Endodermal cell (in vitro differentiated cells): ENCODE measurements at regions not wholly inside any gene's neighbourhood (a gene's known extent, or its start where the extent isn't known, plus 50 kb on each side); places are given as distances from the start of the nearest gene placed in this dataset.

Source experiments
- DNase-seq: peaks from one replicate; pipeline ENCODE4 v3.0.0-alpha.2; 2017
- H3K27ac ChIP-seq: 2 replicates; pipeline ENCODE4 v1.5.1; 2013; ENCODE audit warnings: mild to moderate bottlenecking, low read depth, low read length, moderate library complexity
- H3K27me3 ChIP-seq: 2 replicates; pipeline ENCODE4 v1.6.1; 2013; ENCODE audit warnings: mild to moderate bottlenecking, low read length, moderate library complexity; ENCODE audit not compliant: insufficient read depth, control insufficient read depth, poor library complexity, severe bottlenecking
- H3K36me3 ChIP-seq: 2 replicates; pipeline ENCODE4 v1.7.0; 2013; ENCODE audit warnings: mild to moderate bottlenecking, low read length, moderate library complexity; ENCODE audit not compliant: control insufficient read depth, insufficient read depth
- H3K4me1 ChIP-seq: one replicate; pipeline ENCODE4 v1.7.0; 2013; ENCODE audit warnings: low read length; ENCODE audit not compliant: control insufficient read depth, insufficient read depth
- H3K4me3 ChIP-seq: 2 replicates; pipeline ENCODE4 v1.5.1; 2013; ENCODE audit warnings: mild to moderate bottlenecking, low read length, moderate library complexity
- H3K9ac ChIP-seq: 2 replicates; pipeline ENCODE4 v1.6.1; 2013; ENCODE audit warnings: mild to moderate bottlenecking, low read length, moderate library complexity; ENCODE audit not compliant: poor library complexity, severe bottlenecking; ENCODE audit errors: extremely low read depth
- H3K9me3 ChIP-seq: 2 replicates; pipeline ENCODE4 v1.6.1; 2013; ENCODE audit warnings: mild to moderate bottlenecking, low read length, moderate library complexity; ENCODE audit not compliant: control insufficient read depth
- H3K27ac Mint-ChIP-seq: 2 replicates; pipeline ENCODE4 v1.8.0; 2020; ENCODE audit warnings: mixed read lengths
- H3K27me3 Mint-ChIP-seq: 2 replicates; pipeline ENCODE4 v1.8.0; 2021; ENCODE audit warnings: mild to moderate bottlenecking, mixed read lengths; ENCODE audit not compliant: insufficient read depth
- H3K36me3 Mint-ChIP-seq: 2 replicates; pipeline ENCODE4 v1.8.0; 2020; ENCODE audit warnings: low read depth, mixed read lengths
- H3K4me1 Mint-ChIP-seq: 2 replicates; pipeline ENCODE4 v1.8.0; 2020; ENCODE audit warnings: mixed read lengths
- H3K4me3 Mint-ChIP-seq: 2 replicates; pipeline ENCODE4 v1.8.0; 2020; ENCODE audit warnings: mild to moderate bottlenecking, moderate library complexity, mixed read lengths
- H3K9me3 Mint-ChIP-seq: 2 replicates; pipeline ENCODE4 v1.8.0; 2020; ENCODE audit warnings: mild to moderate bottlenecking, mixed read lengths
- WGBS, 2 experiments: methylation state at CpG; one replicate each; pipeline versions ENCODE4 v1.1.5 to v1.1.7; 2013; ENCODE audit warnings: missing lambda C conversion rate in 2 of 2, mixed read lengths in 1 of 2; ENCODE audit not compliant: insufficient coverage in 1 of 2, insufficient read length in 1 of 2; 5-methylcytosine and 5-hydroxymethylcytosine counted together
- TF ChIP-seq, protein P1 (sequence below): fragments of 200-600 bp; sonication (generic); conservative IDR thresholded peaks from 2 replicates; pipeline ENCODE4 v1.5.0; 2021; ENCODE audit warnings: antibody characterized with exemption, mild to moderate bottlenecking

DNA sequence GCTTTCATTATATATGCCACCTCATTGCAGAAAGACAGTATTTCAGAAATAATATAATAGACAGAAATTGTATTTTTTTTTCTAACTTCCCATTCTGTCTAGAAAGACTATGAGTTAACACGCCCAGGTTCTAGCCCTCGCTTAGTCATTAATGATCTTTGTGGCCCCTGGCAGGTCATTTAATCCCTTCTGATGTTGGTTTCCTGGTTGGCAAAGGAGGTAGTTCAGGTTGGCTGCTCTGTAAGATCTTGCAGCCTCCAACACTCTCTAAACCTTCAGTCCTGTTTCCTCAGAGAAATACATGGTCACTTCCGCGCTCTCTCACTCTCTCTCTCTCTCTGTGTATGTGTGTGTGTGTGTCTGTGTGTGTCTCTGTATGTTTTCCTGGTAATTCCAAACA lies 156.3 kb upstream of the NOCT start:
- no peaks in the 10 kb centered on the region for H3K36me3 Mint-ChIP-seq
- H3K9me3 ChIP-seq: peaks cover 15% of the 10 kb centered on the region
- no peak overlapping the region for H3K4me3 ChIP-seq
- no peak overlapping the region for H3K4me3 Mint-ChIP-seq
- no peak overlapping the region for H3K27ac Mint-ChIP-seq
- H3K4me1 Mint-ChIP-seq: peaks cover 32% of the 10 kb centered on the region
- no peak for DNase-seq
- H3K9ac ChIP-seq: no peak overlapping the region
- H3K36me3 ChIP-seq: no peaks in the 10 kb centered on the region
- peaks cover under 1% of the 10 kb centered on the region for H3K4me1 ChIP-seq
- no peaks in the 10 kb centered on the region for H3K27me3 ChIP-seq
- 94 to 100% methylated on average over 1 to 2 of the region's 4 CpGs for WGBS, 2 experiments
- H3K27ac ChIP-seq: no peak overlapping the region
- no peaks in the 10 kb centered on the region for H3K27me3 Mint-ChIP-seq
- TF ChIP-seq, protein P1, sequence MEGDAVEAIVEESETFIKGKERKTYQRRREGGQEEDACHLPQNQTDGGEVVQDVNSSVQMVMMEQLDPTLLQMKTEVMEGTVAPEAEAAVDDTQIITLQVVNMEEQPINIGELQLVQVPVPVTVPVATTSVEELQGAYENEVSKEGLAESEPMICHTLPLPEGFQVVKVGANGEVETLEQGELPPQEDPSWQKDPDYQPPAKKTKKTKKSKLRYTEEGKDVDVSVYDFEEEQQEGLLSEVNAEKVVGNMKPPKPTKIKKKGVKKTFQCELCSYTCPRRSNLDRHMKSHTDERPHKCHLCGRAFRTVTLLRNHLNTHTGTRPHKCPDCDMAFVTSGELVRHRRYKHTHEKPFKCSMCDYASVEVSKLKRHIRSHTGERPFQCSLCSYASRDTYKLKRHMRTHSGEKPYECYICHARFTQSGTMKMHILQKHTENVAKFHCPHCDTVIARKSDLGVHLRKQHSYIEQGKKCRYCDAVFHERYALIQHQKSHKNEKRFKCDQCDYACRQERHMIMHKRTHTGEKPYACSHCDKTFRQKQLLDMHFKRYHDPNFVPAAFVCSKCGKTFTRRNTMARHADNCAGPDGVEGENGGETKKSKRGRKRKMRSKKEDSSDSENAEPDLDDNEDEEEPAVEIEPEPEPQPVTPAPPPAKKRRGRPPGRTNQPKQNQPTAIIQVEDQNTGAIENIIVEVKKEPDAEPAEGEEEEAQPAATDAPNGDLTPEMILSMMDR: no peak
- peaks cover 10% of the 10 kb centered on the region for H3K9me3 Mint-ChIP-seq

DNA sequence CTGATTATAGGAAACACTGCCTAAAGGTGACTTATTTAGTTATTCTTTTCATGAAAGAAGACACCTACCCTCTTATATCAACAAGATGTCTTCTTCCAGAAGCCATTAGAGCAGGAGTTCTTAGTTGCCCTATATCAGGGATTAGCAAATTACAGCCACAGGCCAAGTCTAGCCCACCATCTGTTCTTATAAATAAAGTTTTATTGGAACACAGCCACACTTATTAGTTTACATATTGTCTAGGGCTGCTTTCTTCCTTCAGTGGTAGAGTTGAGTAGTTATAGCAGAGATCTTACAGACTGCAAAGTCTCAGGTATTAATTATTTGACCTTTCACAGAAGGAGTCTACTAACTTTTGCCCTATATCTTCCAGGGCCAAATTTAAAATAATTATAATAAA lies 157.2 kb upstream of the NOCT start:
- peaks cover 29% of the 10 kb centered on the region for H3K4me1 Mint-ChIP-seq
- no peaks in the 10 kb centered on the region for H3K36me3 Mint-ChIP-seq
- no peak overlapping the region for H3K27ac Mint-ChIP-seq
- Histone ChIP-seq H3K9ac (no peak overlapping the region), H3K27me3 (no peaks in the 10 kb centered on the region), H3K9me3 (peaks cover 15% of the 10 kb centered on the region), H3K4me3 (no peak overlapping the region), H3K27ac (no peak overlapping the region), H3K36me3 (no peaks in the 10 kb centered on the region), H3K4me1 (no peaks in the 10 kb centered on the region)
- no peaks in the 10 kb centered on the region for H3K27me3 Mint-ChIP-seq
- no peak for DNase-seq
- H3K9me3 Mint-ChIP-seq: peaks cover 8% of the 10 kb centered on the region
- TF ChIP-seq, protein P1: no peak
- H3K4me3 Mint-ChIP-seq: no peak overlapping the region

DNA sequence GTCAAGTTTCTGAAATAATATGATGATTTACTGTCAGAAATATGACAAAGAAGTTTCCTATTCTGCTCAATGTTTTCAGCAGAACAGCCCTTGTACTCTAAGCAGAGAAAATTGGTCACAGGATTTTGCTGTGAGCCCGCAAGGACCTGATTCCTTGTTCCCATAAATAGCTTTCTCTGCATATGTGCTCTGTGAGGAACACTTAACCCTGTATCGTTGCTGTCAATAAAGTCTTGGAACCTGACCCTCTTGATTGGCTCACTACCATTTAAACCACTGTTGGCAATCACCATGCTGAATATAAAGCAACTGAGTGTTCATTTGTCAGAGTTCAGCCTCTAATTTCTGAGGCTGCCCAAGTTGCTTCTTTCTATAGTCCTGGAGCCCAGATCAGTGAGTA lies 158.2 kb upstream of the NOCT start:
- Mint-ChIP-seq H3K9me3 (peaks cover 15% of the 10 kb centered on the region), H3K27ac (no peak overlapping the region), H3K36me3 (no peaks in the 10 kb centered on the region), H3K4me1 (peaks cover 24% of the 10 kb centered on the region), H3K4me3 (no peak overlapping the region), H3K27me3 (no peaks in the 10 kb centered on the region)
- no peaks in the 10 kb centered on the region for H3K27me3 ChIP-seq
- no peak for DNase-seq
- H3K4me1 ChIP-seq: no peaks in the 10 kb centered on the region
- no peak overlapping the region for H3K9ac ChIP-seq
- peaks cover 15% of the 10 kb centered on the region for H3K9me3 ChIP-seq
- H3K36me3 ChIP-seq: no peaks in the 10 kb centered on the region
- TF ChIP-seq, protein P1: no peak
- WGBS, 2 experiments: 89 to 90% methylated on average over 2 of the region's 2 CpGs
- no peak overlapping the region for H3K4me3 ChIP-seq
- H3K27ac ChIP-seq: no peak overlapping the region
